Osteoblast (primary cell): ENCODE measurements at regions not wholly inside any gene's neighbourhood (a gene's known extent, or its start where the extent isn't known, plus 50 kb on each side); places are given as distances from the start of the nearest gene placed in this dataset.

Experiments used
- DNase-seq: peaks from one replicate; pipeline ENCODE4 v3.0.0; 2011; ENCODE audit warnings: low spot score, mixed read lengths; ENCODE audit not compliant: insufficient read length; ENCODE audit errors: missing footprints
- H2AFZ ChIP-seq: 2 replicates; pipeline ENCODE4 v1.6.0; 2011; ENCODE audit warnings: mild to moderate bottlenecking, low read length
- H3K27ac ChIP-seq: 2 replicates; pipeline ENCODE4 v1.5.1; 2011; ENCODE audit warnings: mild to moderate bottlenecking, low read depth, low read length, moderate library complexity
- H3K27me3 ChIP-seq: 2 replicates; pipeline ENCODE4 v1.6.0; 2012; ENCODE audit warnings: mild to moderate bottlenecking, control low read depth, inconsistent platforms, low read length, moderate library complexity; ENCODE audit not compliant: insufficient read depth
- H3K36me3 ChIP-seq: 2 replicates; pipeline ENCODE4 v1.5.1; 2011; ENCODE audit warnings: mild to moderate bottlenecking, low read length, control low read depth, moderate library complexity; ENCODE audit not compliant: insufficient read depth
- H3K4me1 ChIP-seq: 2 replicates; pipeline ENCODE4 v1.5.1; 2011; ENCODE audit warnings: mild to moderate bottlenecking, low read length, control low read depth, moderate library complexity; ENCODE audit not compliant: insufficient read depth
- H3K4me2 ChIP-seq: 2 replicates; pipeline ENCODE4 v1.6.0; 2011; ENCODE audit warnings: mild to moderate bottlenecking, low read length; ENCODE audit not compliant: insufficient read depth
- H3K4me3 ChIP-seq: fragments of 200-600 bp; sonication (generic); 3 replicates; pipeline ENCODE4 v1.5.1; 2012; ENCODE audit warnings: mild to moderate bottlenecking, low read length, inconsistent platforms; ENCODE audit not compliant: insufficient read depth
- H3K79me2 ChIP-seq: 2 replicates; pipeline ENCODE4 v1.6.0; 2012; ENCODE audit warnings: mild to moderate bottlenecking, low read length, control low read depth, inconsistent platforms; ENCODE audit not compliant: insufficient read depth
- H3K9me3 ChIP-seq: 2 replicates; pipeline ENCODE4 v1.5.1; 2011; ENCODE audit warnings: low read depth, low read length, control low read depth
- H4K20me1 ChIP-seq: 2 replicates; pipeline ENCODE4 v1.6.0; 2012; ENCODE audit warnings: mild to moderate bottlenecking, low read length, control low read depth; ENCODE audit not compliant: insufficient read depth
- CTCF ChIP-seq: IDR thresholded peaks from 2 replicates; pipeline ENCODE4 v1.5.1; 2011; ENCODE audit warnings: mild to moderate bottlenecking, low read depth, low read length, moderate library complexity; ENCODE audit errors: extremely low read depth

GRCh38 chr20:56724241-56724757 lies 95.2 kb downstream of the TFAP2C start:
- Histone ChIP-seq H3K4me2 (no peak overlapping the region), H3K4me3 (no peak overlapping the region), H3K4me1 (no peaks in the 10 kb centered on the region), H4K20me1 (no peaks in the 10 kb centered on the region), H2AFZ (no peak overlapping the region), H3K27ac (no peak overlapping the region), H3K27me3 (no peaks in the 10 kb centered on the region), H3K79me2 (no peaks in the 10 kb centered on the region), H3K36me3 (no peaks in the 10 kb centered on the region), H3K9me3 (no peaks in the 10 kb centered on the region)
- DNase-seq: no peak
- TF ChIP-seq CTCF: no peak

GRCh38 chr20:56730003-56730402 lies 100.9 kb downstream of the TFAP2C start:
- Histone ChIP-seq H3K79me2 (no peaks in the 10 kb centered on the region), H2AFZ (no peak overlapping the region), H3K36me3 (no peaks in the 10 kb centered on the region), H3K4me3 (no peak overlapping the region), H3K4me1 (no peaks in the 10 kb centered on the region), H3K27me3 (no peaks in the 10 kb centered on the region), H3K9me3 (no peaks in the 10 kb centered on the region), H3K27ac (no peak overlapping the region), H3K4me2 (no peak overlapping the region), H4K20me1 (no peaks in the 10 kb centered on the region)
- no peak for TF ChIP-seq CTCF
- DNase-seq: no peak

- H3K4me1 ChIP-seq: no peaks in the 10 kb centered on the region
- no peak overlapping the region for H3K4me3 ChIP-seq
- TF ChIP-seq CTCF: no peak
- no peaks in the 10 kb centered on the region for H3K36me3 ChIP-seq
- H3K27me3 ChIP-seq: no peaks in the 10 kb centered on the region
- no peaks in the 10 kb centered on the region for H3K9me3 ChIP-seq
- DNase-seq: no peak
- no peak overlapping the region for H3K4me2 ChIP-seq
- no peak overlapping the region for H3K27ac ChIP-seq
- no peaks in the 10 kb centered on the region for H3K79me2 ChIP-seq
- no peaks in the 10 kb centered on the region for H4K20me1 ChIP-seq
- no peak overlapping the region for H2AFZ ChIP-seq
Measured at GRCh38 chr20:56730996-56731395, 101.9 kb downstream of the TFAP2C start.

- Histone ChIP-seq H3K36me3 (no peaks in the 10 kb centered on the region), H3K4me3 (no peak overlapping the region), H3K4me1 (no peaks in the 10 kb centered on the region), H3K9me3 (no peaks in the 10 kb centered on the region), H2AFZ (no peak overlapping the region), H3K4me2 (no peak overlapping the region), H4K20me1 (no peaks in the 10 kb centered on the region), H3K27ac (no peak overlapping the region), H3K27me3 (no peaks in the 10 kb centered on the region), H3K79me2 (no peaks in the 10 kb centered on the region)
- DNase-seq: no peak
- no peak for TF ChIP-seq CTCF
Measured at GRCh38 chr20:56731476-56731875, 102.4 kb downstream of the TFAP2C start.
